HepG2 (cell line): ENCODE measurements at regions not wholly inside any gene's neighbourhood (a gene's known extent, or its start where the extent isn't known, plus 50 kb on each side); places are given as distances from the start of the nearest gene placed in this dataset.

Experiments used
- CENPX ChIP-seq: sonication (generic); formaldehyde crosslinking; IDR thresholded peaks from 2 replicates; pipeline ENCODE4 v1.9.0; 2021; ENCODE audit warnings: mild to moderate bottlenecking, missing genetic modification reagents, moderate library complexity
- FOXA1 ChIP-seq, 2 experiments: fragments of 450-650 bp in 1 of 2; sonication (generic) in 1 of 2; formaldehyde crosslinking in 1 of 2; IDR thresholded peaks; 2 replicates each; pipeline versions ENCODE4 v1.4.0 to v1.6.1; 2016 to 2020; ENCODE audit warnings: missing genetic modification reagents in 1 of 2
- HNRNPL ChIP-seq: fragments of 200-400 bp; formaldehyde crosslinking; IDR thresholded peaks from 2 replicates; pipeline ENCODE4 v1.6.1; 2017; ENCODE audit warnings: mild to moderate bottlenecking, low read depth, low read length
- JUNB ChIP-seq: sonication (generic); formaldehyde crosslinking; IDR thresholded peaks from 2 replicates; pipeline ENCODE4 v1.8.0; 2022; ENCODE audit warnings: missing genetic modification reagents, mild to moderate bottlenecking, borderline replicate concordance
- MAFG ChIP-seq: sonication (generic); formaldehyde crosslinking; IDR thresholded peaks from 2 replicates; pipeline ENCODE4 v1.5.1; 2020; ENCODE audit warnings: mild to moderate bottlenecking, missing genetic modification reagents
- RFX1 ChIP-seq: fragments of 450-650 bp; IDR thresholded peaks from 2 replicates; pipeline ENCODE4 v1.6.1; 2017
- SALL1 ChIP-seq: sonication (generic); formaldehyde crosslinking; IDR thresholded peaks from 2 replicates; pipeline ENCODE4 v1.8.0; 2022; ENCODE audit warnings: mild to moderate bottlenecking, missing genetic modification reagents
- SIX1 ChIP-seq: sonication (generic); formaldehyde crosslinking; IDR thresholded peaks from 2 replicates; pipeline ENCODE4 v1.4.0; 2020; ENCODE audit warnings: missing genetic modification reagents, borderline replicate concordance
- SMARCC2 ChIP-seq: fragments of 450-650 bp; IDR thresholded peaks from 2 replicates; pipeline ENCODE4 v1.6.1; 2017; ENCODE audit warnings: antibody characterized with exemption, mild to moderate bottlenecking
- SNAPC2 ChIP-seq: sonication (generic); formaldehyde crosslinking; IDR thresholded peaks from 2 replicates; pipeline ENCODE4 v1.8.1; 2022; ENCODE audit warnings: mild to moderate bottlenecking, missing genetic modification reagents
- ZNF124 ChIP-seq: sonication (generic); formaldehyde crosslinking; IDR thresholded peaks from 2 replicates; pipeline ENCODE4 v1.4.0; 2020; ENCODE audit warnings: missing genetic modification reagents
- ZNF264 ChIP-seq: sonication (generic); formaldehyde crosslinking; IDR thresholded peaks from 2 replicates; pipeline ENCODE4 v1.4.0; 2020; ENCODE audit warnings: missing genetic modification reagents
- ZNF274 ChIP-seq: sonication (generic); formaldehyde crosslinking; IDR thresholded peaks from 2 replicates; pipeline ENCODE4 v1.5.1; 2020; ENCODE audit warnings: mild to moderate bottlenecking, missing genetic modification reagents
- ZNF282 ChIP-seq: fragments of 450-650 bp; IDR thresholded peaks from 2 replicates; pipeline ENCODE4 v1.6.1; 2018; ENCODE audit not compliant: partially characterized antibody
- ZNF512B ChIP-seq: sonication (generic); formaldehyde crosslinking; IDR thresholded peaks from 2 replicates; pipeline ENCODE4 v1.5.1; 2020; ENCODE audit warnings: missing genetic modification reagents, mild to moderate bottlenecking, borderline replicate concordance
- ZNF687 ChIP-seq: sonication (generic); formaldehyde crosslinking; IDR thresholded peaks from 2 replicates; pipeline ENCODE4 v1.5.1; 2020; ENCODE audit warnings: mild to moderate bottlenecking, missing genetic modification reagents, moderate library complexity
- ZNF740 ChIP-seq: sonication (generic); formaldehyde crosslinking; IDR thresholded peaks from 2 replicates; pipeline ENCODE4 v1.4.0; 2020; ENCODE audit warnings: missing genetic modification reagents
- ZSCAN22 ChIP-seq: sonication (generic); formaldehyde crosslinking; IDR thresholded peaks from 2 replicates; pipeline ENCODE4 v1.4.0; 2020; ENCODE audit warnings: mild to moderate bottlenecking, missing genetic modification reagents
- TF ChIP-seq, protein P1 (sequence below): sonication (generic); formaldehyde crosslinking; IDR thresholded peaks from 2 replicates; pipeline ENCODE4 v1.5.0; 2020; ENCODE audit warnings: mild to moderate bottlenecking, low read depth, missing genetic modification reagents, borderline replicate concordance
- TF ChIP-seq, protein P2 (sequence below): sonication (generic); formaldehyde crosslinking; IDR thresholded peaks from 2 replicates; pipeline ENCODE4 v1.4.0; 2020; ENCODE audit warnings: mild to moderate bottlenecking, missing genetic modification reagents

DNA sequence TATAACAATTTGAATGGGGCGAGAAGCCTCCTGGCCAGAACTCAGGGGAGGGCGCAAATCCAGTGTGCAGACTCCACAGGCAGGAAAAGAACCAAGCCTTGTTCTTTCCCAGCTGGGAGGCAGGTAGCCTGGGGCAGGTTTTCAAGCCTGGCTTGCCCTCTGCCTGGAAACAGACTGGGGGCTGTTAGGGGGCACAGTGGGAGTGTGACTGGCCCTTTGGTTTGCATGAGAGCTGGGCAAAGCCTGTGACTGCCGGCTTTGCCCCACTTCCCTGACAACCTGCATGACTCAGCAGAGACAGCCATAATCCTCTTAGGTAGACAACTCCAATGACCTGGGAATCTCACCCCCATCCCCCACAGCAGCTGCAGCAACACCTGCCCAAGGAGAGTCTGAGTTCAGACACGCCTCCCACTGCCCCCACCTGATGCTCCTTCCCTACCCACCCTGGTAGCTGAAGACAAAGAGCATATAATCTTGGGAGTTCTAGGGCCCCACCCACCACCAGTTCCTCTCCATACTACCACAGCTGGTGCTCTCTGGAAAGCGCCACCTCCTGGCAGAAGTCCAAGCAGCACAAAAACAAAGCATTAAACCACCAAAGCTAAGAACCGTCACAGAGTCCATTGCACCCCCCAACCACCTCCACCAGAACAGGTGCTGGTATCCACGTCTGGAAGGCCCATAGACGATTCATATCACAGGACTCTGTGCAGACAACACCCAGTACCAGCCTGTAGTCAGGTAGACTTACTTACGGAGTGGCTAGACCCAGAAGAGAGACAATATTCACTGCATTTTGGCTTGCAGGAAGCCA, 402.5 kb downstream of the STK39 start (continued):
- peak; percentile 42 for TF ChIP-seq ZNF687
- no peak for TF ChIP-seq ZNF282
- no peak for TF ChIP-seq HNRNPL
- TF ChIP-seq, protein P1, sequence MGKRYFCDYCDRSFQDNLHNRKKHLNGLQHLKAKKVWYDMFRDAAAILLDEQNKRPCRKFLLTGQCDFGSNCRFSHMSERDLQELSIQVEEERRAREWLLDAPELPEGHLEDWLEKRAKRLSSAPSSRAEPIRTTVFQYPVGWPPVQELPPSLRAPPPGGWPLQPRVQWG, result 0 out of 2 replicates have a peak, but pooled peaks have one; percentile 47
- TF ChIP-seq ZNF512B (CRISPR knock-in tag), result 0 out of 2 replicates have a peak, but pooled peaks have one; percentile 43
- no peak for TF ChIP-seq ZSCAN22 (CRISPR knock-in tag)
- TF ChIP-seq SIX1 (CRISPR knock-in tag), result no peak
- TF ChIP-seq SALL1 (CRISPR knock-in tag), result peak; percentile 62
- TF ChIP-seq JUNB, result 0 out of 2 replicates have a peak, but pooled peaks have one; percentile 36
- TF ChIP-seq ZNF124 (CRISPR knock-in tag), result no peak
- TF ChIP-seq FOXA1 (IDR thresholded peaks at IDR 0.05), result no peak
- TF ChIP-seq FOXA1 (CRISPR knock-in tag; IDR thresholded peaks at IDR 0.05), result no peak
- TF ChIP-seq RFX1, result no peak
- no peak for TF ChIP-seq ZNF264 (CRISPR knock-in tag)
- 0 out of 2 replicates have a peak, but pooled peaks have one; percentile 47 for TF ChIP-seq ZNF274 (CRISPR knock-in tag)
- peak; percentile 55 for TF ChIP-seq MAFG
- no peak for TF ChIP-seq SNAPC2 (CRISPR knock-in tag)
- no peak for TF ChIP-seq SMARCC2
- TF ChIP-seq ZNF740 (CRISPR knock-in tag), result peak; percentile 77; the same call in 1 of the 2 replicates
- TF ChIP-seq, protein P2, sequence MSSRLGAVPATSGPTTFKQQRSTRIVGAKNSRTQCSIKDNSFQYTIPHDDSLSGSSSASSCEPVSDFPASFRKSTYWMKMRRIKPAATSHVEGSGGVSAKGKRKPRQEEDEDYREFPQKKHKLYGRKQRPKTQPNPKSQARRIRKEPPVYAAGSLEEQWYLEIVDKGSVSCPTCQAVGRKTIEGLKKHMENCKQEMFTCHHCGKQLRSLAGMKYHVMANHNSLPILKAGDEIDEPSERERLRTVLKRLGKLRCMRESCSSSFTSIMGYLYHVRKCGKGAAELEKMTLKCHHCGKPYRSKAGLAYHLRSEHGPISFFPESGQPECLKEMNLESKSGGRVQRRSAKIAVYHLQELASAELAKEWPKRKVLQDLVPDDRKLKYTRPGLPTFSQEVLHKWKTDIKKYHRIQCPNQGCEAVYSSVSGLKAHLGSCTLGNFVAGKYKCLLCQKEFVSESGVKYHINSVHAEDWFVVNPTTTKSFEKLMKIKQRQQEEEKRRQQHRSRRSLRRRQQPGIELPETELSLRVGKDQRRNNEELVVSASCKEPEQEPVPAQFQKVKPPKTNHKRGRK (CRISPR knock-in tag), result no peak
- no peak for TF ChIP-seq CENPX (CRISPR knock-in tag)
